CD4-positive, alpha-beta T cell treated with Interleukin-6 at 100 ng/mL for 8 hours (primary cell): ENCODE measurements at regions not wholly inside any gene's neighbourhood (a gene's known extent, or its start where the extent isn't known, plus 50 kb on each side); places are given as distances from the start of the nearest gene placed in this dataset.

ENCODE experiments used
- DNase-seq: peaks from one replicate; pipeline ENCODE4 v3.0.0-alpha.2; 2020; ENCODE audit warnings: mixed read lengths, low spot score

DNA sequence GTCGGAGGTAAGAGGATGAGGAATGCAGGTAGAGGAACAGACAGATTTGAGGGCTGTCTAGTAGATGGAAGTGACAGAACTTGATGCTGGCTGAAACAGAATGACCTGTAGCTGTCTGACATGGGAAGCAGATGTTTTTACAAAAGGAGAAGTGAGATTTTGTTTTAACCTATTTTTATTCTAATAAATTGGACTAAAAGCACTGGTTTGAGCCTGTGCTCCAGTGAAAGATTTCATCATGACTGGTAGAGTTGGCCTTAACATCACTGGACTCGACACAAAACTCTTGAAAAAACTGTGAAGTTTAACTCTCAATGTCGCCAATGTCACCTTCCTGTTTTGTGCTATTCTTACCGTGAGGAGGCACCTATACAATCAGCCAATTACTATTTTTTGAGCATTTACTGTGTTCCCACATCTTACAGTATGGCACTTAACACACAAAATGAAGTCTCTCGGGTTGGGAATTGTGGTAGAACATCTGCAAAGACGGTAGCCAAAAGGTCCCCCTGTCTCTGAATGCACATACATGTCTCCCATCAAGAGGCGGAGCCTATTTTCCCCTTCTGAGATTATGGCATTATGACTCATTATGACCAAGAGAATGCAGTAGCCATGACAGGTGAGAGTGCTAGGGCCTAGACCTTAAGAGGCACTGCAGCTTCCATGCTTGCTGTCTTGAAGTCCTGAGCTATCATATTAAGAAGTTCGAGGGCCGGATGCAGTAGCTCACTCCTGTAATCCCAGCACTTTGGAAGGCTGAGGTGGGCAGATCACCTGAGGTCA lies 93.2 kb downstream of the FOXF2 start:
- DNase-seq = no peak

DNA sequence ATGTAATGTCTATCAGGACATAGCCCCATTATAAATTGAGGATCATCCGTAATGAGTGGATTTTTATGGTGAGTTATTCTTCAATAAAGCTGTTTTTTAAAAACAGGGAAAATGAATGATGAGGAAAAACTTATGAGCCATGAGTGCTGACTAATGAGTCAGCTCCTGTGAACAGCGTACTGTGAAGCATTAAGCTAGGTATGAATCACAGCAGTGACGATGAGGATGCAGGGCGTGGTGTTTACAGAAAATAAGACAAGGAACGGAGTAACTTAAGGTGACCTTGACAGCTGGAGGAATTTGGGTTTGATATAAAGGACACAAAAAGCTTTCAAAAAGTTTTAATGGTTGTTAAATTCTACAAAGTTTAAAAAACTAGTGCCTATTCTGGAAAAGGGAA lies 96.3 kb downstream of the FOXF2 start:
- no peak for DNase-seq

DNA sequence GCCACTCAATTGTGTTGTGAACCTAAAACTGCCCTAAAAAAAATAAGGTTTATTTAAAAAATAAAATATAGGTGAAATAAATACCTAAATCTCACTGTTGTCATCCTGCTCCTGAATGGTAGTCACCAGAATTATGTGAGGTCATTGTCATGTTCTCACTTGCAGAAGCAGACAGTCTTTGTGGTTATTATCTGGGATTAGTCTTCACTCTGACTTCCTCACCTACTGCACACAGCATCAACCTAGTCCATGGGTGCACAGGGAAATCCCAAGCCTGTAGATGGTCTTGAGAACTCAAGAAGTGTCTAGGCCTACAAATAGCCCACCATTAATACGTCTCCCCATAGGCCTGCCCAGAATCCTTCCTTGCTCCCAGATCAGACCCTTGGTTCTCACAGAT lies 97.0 kb downstream of the FOXF2 start:
- DNase-seq = no peak

DNA sequence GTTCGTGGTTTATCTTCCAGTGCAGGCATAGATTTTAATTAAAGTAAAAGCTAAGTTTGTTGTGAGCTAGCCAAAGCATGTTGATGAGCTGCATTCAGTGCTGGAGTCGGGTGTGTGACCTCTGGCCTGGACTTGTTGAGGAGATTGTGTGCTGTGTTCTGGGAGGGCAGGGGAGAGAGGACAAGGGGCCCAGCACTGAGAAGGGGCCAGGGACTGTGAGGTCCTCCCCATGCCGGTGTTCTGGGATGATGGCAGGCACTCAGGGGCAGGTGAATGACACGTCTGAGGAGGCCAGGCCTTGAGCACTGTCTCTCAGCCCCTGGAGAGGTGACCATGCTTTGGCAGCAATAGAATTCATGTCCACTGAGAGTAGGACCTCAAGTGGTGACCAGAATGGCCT lies 97.9 kb downstream of the FOXF2 start:
- DNase-seq = no peak

DNA sequence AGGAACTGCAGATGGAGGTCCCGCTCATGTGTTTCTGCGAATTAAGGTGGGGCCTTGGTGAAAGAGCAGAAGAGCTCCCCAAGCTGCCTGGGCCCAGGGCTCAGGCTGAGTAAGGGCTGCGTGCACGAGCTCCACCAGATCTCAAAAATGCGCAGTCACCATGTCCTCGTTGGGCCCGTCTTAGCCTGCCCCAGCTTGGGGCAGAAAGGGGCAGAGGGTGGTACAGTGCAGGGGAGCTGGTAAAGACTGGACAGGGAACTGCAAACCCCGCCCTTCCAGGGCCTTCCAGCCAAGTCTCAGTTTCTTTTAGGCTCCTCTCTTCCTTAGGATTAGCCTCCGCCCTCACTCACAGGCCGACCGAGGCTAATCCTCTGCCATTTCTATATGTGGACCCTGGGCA lies 101.6 kb downstream of the FOXF2 start:
- DNase-seq = no peak

DNA sequence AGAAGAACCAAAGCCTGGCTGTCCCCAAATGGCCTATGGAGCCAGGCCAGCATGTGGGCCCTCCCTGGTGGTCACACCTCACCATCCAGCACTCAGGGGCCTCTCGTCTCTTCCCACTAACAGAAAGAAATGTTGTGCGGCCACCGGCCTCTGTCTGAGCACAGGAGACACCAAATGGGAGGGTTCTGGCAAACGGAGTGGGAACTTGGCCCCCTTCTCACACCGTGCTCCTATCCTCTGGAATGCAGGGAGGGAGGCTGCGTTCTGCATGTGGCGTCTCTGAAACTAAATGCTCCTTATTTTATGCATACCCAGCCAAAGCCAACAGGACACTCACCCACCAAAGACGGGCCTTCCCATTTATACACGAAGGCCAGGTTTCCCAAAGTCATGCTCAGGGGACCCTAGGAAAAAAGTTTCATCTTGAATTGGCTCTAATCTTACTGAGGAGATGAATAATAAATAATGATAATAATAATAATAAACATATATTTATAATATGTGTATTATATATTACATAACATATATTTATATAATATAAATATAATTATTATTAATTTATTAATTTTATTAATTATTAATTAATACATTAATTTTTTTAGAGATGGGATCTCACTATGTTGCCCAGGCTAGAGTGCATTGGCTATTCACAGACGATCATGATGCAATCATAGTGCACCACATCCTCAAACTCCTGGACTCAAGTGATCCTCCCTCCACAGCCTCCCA lies 102.4 kb downstream of the FOXF2 start:
- DNase-seq = no peak

DNA sequence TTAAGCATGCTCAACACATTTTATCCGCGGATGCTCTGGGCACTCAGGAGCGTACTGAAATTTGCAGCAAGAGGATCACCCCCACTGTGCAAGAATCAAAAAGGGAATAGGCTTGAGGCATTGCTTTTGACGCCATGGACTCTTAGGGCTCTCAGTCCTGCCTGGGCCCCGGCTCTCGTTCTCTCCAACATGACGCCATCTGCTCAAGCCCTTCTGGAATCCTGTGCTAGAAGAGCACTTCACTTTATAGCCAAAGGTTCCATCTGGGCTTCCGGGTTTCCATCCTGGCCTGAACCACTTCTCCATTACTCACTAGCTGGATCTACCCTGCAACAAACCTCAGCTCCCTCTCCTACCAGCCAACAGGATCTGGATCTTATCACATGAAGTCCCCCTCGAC lies 105.3 kb downstream of the FOXF2 start:
- DNase-seq = no peak

DNA sequence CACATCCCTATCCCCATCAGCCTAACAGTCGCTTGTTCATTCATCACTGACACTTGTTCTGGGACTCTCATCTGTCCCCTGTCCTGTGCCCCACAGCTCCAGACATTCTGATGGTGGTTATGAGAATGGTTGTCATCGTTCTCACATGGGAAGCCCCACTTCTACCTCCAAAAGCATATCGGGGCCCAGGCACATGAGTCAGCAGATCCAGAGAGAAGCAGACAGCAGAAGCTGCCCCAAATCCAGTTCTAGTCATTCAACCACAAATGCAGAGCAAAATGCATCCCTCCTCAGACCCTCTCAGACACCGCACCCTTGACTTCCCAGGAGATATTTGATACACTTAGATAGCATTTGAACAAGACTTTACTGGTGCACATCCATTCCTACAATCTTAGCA lies 106.0 kb downstream of the FOXF2 start:
- no peak for DNase-seq

DNA sequence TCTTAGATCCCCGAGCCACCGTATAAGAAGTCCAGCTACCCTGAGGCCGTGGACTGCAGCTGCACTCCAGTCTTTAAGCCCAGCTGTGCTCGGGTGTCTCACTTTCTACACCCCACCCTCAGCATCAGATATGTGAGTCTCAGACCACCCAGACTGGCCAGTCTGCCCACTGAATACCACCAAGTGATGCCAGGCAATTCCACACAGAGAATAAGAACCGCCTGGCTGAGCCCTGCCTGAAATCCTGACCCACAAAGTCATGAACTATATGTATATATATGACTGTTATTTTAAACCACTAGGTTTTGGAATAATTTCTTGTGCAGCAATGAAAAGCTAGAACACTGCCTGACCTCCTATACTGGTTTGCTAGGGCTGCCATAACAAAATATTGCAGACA lies 106.7 kb downstream of the FOXF2 start:
- DNase-seq = no peak

DNA sequence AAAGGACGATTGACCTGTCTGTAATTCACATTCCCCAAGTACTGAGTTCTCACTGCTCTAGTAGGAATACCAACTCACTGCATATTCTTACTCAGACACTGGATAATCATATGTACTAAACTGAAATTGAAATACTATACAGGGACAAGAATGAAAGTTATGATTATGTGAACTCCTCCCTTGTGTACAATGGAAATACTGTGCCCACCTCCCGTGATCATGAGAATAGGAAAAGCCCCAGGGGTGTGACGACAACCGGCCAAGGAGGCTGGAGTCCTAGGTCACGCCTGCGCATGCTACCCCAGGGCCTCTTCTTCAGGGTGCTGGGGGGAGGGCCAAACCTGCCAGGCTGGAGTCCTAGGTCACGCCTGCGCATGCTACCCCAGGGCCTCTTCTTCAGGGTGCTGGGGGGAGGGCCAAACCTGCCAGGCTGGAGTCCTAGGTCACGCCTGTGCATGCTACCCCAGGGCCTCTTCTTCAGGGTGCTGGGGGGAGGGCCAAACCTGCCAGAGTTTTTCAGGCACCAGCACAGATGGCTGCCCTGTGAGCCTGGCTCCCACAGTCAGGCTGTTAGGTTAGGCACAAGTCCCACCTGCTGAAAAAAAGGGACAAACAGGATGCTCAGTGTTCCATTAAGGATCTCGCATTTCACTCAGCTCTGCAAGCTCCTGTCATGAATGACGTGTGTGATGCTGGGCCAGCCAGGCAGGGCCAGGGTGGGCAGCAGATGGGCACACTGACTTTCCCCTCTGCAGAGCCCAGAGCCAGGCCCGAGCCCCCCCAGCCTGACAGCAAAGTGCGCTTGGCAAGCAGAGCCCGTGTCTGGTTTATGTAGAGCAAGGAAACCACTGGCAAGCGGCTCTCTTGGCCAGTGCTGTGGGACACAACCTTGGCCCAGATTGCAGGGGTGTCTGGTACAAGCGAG lies 107.7 kb downstream of the FOXF2 start:
- DNase-seq = no peak

DNA sequence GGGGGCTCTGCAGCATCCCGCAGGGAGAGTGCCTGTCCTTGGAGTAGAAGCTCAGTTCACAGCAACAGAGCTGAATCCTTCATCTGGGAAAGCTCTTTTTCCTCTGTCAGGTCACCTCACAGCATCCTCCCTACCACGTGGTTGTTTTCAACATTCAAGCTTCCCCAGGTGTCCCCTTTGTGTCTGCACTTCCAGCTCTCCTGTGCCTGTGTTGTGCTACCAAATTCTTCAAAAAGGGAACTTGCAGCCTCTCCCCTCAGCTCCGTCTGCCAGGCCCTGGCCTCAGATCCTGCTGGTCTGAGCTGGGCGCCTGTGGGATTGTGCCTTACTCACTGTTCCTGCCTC lies 108.4 kb downstream of the FOXF2 start:
- DNase-seq = no peak

DNA sequence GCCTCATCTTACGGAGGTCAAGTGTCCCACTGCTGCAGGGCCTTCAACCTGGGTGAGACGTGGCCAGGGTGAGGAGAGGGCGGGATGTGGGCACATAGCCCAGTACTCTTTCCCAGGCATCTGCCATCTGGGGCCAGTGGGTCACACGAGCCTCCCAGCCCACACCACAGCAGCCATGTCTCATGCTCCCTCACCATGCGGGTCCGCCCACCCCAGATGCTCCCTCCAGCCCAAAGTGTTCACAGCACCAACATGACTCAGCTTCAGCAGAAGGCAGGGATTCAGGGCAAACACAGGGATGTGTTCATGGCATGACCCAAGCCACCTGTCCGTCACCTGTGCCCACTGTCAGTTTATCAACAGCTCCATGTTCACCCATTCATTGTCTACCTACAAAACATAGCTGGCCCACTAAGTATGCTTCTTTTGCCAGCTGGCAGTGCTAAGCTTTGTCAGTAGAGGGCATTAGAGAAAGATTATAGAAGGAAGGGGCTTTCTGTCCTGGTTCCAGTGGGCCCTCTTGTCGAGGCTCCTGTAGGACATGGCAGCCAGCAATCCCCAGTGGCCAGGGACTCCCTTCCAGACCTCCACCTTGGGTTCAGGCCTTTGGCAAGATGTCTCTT lies 109.2 kb downstream of the FOXF2 start:
- no peak for DNase-seq

DNA sequence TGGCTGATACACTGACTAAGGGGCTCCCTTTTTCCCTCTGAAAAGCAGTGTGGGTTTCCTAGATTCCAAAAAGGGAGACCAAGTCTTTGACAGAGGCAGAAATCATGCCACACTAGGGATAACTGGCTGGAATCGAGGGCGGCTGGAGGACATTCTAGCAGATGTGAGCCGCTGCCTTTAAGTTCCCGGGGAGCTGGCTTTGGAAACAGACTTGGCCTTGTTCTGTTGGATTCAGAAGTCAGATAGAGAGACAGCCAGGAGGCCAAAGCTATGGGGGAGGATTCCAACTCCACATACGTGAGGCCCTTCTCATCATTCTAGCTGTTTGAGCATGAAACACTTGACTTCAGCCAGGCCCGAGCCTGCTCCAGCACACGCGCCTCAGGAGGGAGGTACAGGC lies 109.9 kb upstream of the FOXC1 start:
- DNase-seq = no peak

DNA sequence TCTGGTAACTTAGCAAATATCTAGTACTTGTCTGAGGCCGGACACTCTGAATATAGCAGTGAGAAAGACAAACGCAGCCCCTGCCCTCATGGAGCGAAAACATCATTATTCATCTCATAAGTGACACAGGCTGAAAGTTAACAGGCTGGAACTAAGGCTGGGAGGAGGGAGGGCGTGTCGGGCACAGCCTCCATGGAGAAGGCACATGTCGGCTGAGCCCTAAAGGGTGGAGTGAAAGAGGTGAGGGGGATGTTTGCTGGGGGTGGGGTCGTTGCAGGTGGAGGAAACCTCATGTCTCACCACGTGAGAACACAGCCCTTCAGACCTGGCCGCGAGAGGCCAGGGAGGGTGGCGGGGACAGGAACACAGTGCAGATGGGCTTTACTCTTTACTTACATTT lies 108.8 kb upstream of the FOXC1 start:
- no peak for DNase-seq

DNA sequence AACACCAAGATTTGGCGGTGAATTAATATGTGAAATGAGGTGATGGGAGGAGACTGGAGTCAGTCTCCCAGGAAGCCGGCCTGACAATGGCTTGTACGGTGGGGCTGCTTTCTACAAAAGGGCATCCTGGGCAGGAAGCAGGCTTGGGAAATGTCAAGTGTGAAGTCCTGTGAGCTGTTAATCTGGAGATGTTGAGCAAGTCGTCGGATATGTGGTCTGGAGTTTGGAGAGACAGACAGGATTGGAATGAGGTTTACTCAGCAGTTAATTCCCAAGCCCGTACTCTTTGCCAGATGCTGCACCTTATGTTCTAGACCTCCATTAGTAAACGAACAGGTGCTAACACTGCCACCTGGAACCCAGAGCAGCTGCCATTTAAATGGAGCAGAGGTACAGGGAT lies 107.7 kb upstream of the FOXC1 start:
- no peak for DNase-seq

DNA sequence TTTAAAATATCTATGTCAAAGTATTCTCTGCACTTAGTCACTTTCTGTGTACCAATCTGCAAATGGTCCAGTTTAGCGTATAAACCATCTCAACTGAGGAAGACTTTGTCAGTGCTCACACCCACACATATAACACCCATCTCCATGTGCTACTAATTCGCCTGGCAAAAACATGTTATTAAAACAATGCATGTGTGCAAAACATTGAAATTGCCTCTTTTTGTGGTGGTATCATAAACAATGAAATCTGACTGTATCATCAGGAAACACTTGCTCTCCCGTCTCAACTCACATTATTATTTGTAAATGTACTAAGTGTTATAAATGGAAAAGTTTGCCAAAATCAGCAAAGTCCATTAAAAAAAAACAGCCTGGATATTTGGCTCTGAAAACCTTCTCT lies 105.9 kb upstream of the FOXC1 start:
- no peak for DNase-seq

DNA sequence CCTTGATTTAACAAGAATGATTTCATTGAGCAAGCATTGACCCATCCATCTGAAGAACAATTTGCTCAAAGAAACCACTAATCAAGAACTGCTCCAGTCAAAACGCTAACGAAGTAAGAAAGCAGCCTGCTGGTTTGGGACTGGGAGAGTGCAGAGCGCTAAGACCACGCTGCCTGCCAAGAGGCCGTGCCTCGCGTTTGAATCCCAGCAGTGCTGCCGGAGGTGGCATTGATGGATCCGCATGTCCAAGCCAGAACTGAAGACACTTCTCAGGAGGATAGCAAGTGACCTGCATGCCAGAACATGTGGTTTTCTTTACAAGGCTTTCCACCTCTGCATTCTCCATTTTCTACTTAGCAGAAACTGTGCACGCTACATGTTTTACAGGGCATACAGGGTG lies 105.2 kb upstream of the FOXC1 start:
- DNase-seq = no peak

DNA sequence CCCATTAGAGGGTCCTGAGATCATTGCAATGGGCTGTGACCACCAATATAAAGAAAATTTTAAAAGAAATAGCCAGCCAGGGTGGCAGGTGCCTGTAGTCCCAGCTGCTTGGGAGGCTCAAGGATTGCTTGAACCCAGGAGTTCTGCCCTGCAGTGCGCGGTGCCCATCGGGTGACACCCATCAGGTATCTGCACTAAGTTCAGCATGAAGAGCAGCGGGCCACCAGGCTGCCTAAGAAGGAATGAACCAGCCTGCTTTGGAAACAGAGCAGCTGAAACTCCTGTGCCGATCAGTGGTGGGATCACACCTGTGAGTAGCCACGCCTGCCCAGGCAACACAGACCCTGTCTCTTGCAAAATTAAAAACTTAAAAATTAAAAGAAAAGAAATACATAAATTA lies 102.5 kb upstream of the FOXC1 start:
- no peak for DNase-seq

DNA sequence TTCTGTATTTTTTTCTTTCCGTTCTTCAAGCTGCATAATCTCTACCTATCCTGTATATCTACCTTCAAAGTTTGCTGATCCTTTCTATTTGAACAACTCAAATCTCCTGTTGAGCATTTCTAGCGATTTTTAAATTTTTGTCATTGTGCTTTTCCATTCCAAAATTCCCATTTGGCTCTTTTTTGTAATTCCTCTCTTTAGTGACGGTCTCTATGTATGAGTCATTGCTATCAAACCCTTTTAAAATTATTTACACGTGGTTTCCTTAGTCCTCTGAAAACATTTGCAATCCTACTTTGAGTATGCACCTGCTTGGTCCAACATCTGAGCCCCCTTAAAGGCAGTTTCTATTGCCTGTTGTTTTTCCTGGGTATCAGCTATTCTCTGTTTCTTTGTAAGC lies 100.5 kb upstream of the FOXC1 start:
- no peak for DNase-seq

DNA sequence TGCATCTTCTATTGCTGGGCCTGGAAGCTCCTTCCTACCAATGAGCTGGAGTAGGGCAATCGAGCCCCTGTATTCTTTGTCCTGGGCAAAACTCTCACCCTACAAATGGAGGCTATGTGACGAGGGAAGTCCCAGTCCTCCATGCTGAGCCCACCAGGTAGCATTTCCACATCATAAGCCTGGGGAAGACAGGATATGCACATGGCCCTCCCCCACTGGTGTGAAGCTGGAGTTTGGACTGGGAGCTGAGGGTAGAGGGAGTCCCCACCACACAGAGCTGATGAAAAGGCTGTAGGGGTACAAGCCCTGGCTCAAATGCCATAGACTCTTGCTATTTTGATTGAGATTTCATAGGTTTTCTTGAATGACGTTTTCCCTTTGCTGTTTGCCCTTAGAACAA lies 99.5 kb upstream of the FOXC1 start:
- no peak for DNase-seq

DNA sequence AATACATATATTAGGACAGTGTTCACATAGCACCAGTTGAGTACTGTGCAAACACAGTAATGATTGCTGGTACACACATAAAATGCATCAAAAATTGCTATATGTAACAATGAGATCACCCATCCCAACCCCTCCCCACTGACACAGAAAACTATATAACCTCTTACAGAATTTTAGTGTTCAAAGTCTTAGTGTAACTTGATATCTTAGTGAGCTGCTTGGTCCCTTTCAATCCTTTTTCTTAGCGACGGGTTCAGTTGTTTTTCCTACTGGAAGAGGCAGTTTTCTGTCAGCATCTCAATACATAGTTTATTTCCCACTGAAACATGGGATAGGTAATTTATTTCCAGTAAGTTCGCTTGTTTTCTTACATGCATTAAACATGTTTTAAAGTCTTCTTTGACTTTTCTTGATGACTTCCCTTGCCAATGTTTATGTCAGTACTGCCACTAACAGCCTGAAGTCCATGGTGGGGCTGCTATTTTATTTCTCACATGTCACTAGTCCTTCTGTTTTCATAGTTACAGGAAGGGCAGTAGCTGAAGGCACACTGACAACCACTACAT lies 96.4 kb upstream of the FOXC1 start:
- no peak for DNase-seq

DNA sequence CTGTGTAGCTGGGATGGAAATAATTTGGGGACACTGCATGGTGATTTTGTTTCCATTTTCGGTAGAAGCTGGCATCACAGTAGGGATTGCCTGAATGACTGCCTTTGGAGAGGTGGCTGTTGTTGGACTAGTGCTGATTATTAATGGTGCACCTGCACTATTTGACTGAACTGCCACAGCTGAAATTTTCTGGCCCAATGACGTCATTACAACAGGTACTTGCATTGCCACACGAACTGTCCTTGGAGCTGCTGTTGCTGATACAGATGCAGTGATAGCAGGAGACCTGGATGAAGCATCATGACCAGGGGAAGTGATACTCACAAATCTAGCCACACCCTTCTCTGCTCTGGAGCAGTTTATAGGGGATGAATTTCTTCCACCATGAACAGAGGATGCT lies 95.6 kb upstream of the FOXC1 start:
- no peak for DNase-seq
